Cardiac fibroblast (primary cell): ENCODE measurements at regions not wholly inside any gene's neighbourhood (a gene's known extent, or its start where the extent isn't known, plus 50 kb on each side); places are given as distances from the start of the nearest gene placed in this dataset.

Experiments
- DNase-seq, 2 donors: peaks; one replicate each; pipeline versions ENCODE4 v3.0.0 to v3.0.0-alpha.2; 2010; ENCODE audit warnings: low read depth in 2 of 2
- H3K4me3 ChIP-seq, 2 donors: replicated peaks in 1 of 2; 1 replicate in 1 of 2; 2 replicates in 1 of 2; pipeline ENCODE4 v1.5.1; 2011; ENCODE audit warnings: low read depth in 2 of 2, low read length in 2 of 2, mild to moderate bottlenecking in 2 of 2, moderate library complexity in 1 of 2
- CTCF ChIP-seq: IDR thresholded peaks from one replicate; pipeline ENCODE4 v1.5.1; 2011; ENCODE audit warnings: low read depth, mild to moderate bottlenecking, low read length, inconsistent platforms

GRCh38 chr5:115381911-115382662 is 85.6 kb upstream of the CCDC112 start:
- DNase-seq: no peak
- no peak for TF ChIP-seq CTCF
- no peak overlapping the region for H3K4me3 ChIP-seq

GRCh38 chr5:115379622-115380344 is 83.3 kb upstream of the CCDC112 start:
- no peak overlapping the region for H3K4me3 ChIP-seq
- no peak for DNase-seq
- TF ChIP-seq CTCF: no peak

GRCh38 chr5:115378754-115379153 is 82.3 kb upstream of the CCDC112 start:
- H3K4me3 ChIP-seq: no peak overlapping the region
- no peak for DNase-seq
- no peak for TF ChIP-seq CTCF

- peak; percentile 37 for TF ChIP-seq CTCF
- peak; percentile 89 to 90 for DNase-seq
- peak overlapping the region in 1 of 2 donors; percentile 19 for H3K4me3 ChIP-seq
Observed at GRCh38 chr5:115377468-115378217, 81.2 kb upstream of the CCDC112 start.

GRCh38 chr5:115375893-115376292 is 79.4 kb upstream of the CCDC112 start:
- H3K4me3 ChIP-seq: no peak overlapping the region
- DNase-seq: peak; percentile 45 to 52
- no peak for TF ChIP-seq CTCF

- no peak for TF ChIP-seq CTCF
- no peak overlapping the region for H3K4me3 ChIP-seq
- no peak for DNase-seq
Observed at GRCh38 chr5:115374057-115374775, 77.8 kb upstream of the CCDC112 start.
